Right kidney (tissue), 1 donor: ENCODE measurements at regions not wholly inside any gene's neighbourhood (a gene's known extent, or its start where the extent isn't known, plus 50 kb on each side); places are given as distances from the start of the nearest gene placed in this dataset.
"Not testable (repeated sequence)": the region's sequence is repeated elsewhere in the genome, so short reads cannot be mapped to it uniquely, and the experiment has no call there.

ENCODE experiments used
- DNase-seq: peaks from one replicate; pipeline ENCODE4 v3.0.0-alpha.2; 2016

GRCh38 chr2:33735096-33735495 is 136.0 kb upstream of the FAM98A start:
- no peak for DNase-seq

DNA sequence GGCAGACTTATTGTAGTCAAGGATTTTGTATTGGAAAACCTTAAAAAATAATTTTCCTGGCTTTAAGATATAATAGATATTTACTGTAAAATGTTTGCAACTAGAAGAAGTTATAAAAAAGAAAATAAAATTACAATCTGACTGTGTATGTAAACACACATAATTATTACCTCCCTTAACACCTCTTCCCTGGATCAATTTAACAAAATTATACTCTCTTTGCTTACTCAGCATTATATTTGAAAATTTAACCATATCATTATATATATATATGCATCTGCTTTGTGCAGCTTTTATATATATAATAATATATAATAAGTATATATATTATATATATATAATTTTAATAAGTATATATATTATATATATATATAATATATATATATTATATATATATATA is 131.7 kb upstream of the FAM98A start:
- DNase-seq = no peak

DNA sequence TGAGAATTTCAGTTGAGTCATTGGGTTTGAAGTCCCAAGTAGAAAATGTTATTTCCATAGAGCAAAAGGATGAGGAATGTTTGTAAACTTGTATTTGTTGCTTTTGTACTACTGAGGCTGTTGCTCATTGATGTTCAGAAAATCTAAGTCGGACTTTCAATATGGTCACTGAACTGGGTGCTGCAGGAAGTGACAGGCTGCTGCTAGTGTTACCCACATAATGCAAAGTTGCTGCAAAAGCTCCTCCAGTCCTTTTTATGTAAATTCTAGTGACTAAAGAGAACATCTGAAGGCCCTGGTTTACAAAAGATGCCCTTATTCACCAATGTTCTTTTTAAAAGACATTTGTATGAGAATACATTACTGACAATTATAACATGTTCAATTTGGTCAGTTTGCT is 131.1 kb upstream of the FAM98A start:
- DNase-seq = no peak

DNA sequence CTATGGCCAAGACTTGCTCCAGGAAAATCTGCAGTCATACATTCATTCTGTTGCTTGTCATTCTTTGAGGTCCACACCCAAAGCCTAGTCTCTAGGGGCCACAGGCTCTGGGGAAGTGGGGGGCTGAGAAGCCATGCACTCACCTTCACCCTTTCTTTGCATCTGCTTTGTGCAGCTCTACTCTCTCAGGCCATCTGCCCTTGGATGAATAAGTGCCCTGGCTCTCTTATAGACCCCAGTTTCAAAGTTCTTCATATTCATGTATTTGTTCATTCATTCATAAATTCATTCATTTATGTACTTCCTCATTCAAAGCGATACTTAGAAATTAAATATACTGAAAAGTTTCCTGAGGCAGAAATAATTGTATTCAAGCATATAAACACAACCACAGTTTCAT is 130.3 kb upstream of the FAM98A start:
- no peak for DNase-seq

DNA sequence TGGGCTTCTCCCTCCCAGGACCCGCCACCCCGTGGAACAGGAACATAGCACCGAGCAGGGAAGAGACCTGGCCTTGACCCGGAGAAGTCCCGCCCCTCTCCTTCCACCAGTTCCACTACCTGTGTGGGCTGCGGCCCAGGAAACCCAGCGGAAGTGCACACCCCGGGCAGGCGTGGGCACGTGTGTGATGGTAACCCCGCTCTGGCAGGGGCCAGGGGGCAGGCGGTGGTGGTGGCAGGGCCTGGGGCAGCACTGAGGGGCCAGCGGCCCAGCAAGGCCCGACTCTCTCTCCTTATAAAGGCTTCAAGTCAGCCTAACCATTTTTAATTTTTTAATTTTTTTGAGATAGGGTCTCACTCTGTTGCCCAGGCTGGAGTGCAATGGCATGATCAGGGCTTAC is 129.0 kb upstream of the FAM98A start:
- no peak for DNase-seq

DNA sequence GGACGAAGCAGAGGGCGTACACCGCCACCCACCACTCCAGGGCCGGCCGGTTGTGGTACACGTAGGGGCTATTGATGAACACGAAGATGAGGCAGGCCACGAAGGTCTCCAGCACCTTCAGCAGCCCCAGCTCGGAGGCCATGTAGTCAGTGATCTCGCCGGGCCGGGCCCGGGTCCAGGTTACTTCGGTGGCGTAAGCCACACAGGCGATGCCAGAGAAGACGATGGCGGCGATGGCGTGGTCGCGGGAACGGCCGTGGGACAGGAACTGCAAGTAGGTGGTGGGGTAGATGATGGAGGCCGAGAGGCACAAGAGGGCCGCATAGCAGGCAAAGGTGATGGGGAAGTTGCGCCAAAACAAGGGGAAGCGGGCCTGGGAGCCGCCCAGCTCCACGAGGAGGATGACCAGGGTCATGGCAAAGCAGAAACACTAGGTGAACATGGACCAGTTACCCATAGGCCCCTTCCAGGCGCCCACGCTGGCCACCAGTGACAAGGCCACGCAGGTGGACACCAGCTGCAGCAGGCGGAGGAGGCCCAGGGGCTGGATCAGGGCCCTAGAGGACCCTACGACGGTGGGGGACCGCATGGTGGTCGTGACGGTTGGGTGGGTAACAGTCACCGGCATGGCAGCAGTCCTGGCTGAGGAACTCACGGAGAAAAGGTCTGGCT is 128.4 kb upstream of the FAM98A start:
- DNase-seq = no peak

- DNase-seq = no peak
Measured at GRCh38 chr2:33726415-33726814, 127.3 kb upstream of the FAM98A start.

DNA sequence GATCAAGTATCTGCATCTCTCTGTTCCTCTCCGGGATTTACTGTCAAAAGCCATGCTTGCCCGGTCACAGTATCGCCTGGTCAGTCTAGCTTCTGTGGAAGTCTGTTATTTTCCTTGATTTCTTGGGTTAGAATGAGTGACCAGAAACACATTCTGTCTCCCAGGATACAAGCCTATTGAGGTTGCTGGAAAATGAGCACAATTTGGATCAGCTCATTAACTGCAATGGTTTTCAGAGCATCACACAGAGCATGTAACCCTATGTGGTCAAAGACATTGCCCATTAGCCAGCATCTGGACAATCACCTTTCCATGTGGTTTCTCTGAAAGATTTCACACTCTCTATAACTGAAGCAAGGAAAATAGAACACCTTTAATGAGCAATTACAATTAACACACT is 124.2 kb upstream of the FAM98A start:
- DNase-seq = no peak

DNA sequence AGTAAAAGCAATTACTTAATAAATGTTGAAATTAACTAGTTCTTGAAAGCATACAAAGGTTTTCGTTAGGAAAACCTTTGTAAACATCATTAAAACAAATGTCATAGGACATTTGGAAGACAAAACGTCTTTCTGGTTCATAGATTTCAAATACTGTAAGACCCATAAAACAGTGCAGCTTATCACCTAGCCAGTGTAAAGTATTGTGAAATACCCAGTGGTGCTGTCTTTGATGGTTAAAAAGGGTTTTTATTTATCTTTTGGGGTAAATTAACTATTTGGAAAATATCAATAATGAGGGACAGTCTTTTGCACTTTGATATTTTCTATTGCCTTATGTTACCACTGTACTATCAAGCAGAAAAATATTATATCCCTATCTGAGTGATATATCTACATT is 120.0 kb upstream of the FAM98A start:
- DNase-seq = no peak

- DNase-seq = no peak
Measured at GRCh38 chr2:33712674-33713073, 113.6 kb upstream of the FAM98A start.

DNA sequence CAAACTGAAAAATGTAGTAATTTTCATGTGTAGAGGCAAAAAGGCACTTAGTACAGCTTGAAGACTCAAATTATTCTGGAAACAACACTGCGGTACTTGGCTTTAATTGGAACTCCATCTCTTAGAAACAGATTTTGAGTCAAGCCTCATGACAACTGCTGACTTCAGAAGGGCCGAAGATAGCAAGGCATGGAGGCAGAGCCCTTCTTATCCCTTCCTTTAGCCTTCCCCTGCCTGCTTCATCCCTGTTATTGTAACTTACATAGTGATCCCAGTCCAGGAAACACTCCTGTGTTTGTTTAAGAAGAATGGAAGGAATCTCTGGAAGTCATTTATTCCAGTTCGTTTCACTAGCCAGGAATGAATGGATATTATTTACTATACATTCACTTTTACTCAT is 110.9 kb upstream of the FAM98A start:
- no peak for DNase-seq

- DNase-seq = no peak
Measured at GRCh38 chr2:33707312-33707711, 108.2 kb upstream of the FAM98A start.

DNA sequence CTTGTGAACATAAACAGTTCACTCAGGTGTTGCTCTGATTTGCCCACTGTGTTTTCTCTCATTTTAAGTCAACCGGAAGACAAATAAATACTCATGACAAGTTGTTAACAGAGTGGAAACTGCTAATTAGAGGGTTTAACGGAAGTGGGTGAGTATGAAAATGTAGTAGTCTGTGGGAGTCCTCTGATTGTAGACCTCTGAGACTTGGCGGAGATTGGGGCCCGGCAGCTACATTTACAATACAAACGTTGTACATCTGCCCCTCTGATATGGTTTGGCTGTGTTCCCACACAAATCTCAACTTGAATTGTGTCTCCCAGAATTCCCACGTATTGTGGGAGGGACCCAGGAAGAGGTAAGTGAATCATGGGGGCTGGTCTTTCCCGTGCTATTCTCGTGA is 107.3 kb upstream of the FAM98A start:
- DNase-seq = no peak

DNA sequence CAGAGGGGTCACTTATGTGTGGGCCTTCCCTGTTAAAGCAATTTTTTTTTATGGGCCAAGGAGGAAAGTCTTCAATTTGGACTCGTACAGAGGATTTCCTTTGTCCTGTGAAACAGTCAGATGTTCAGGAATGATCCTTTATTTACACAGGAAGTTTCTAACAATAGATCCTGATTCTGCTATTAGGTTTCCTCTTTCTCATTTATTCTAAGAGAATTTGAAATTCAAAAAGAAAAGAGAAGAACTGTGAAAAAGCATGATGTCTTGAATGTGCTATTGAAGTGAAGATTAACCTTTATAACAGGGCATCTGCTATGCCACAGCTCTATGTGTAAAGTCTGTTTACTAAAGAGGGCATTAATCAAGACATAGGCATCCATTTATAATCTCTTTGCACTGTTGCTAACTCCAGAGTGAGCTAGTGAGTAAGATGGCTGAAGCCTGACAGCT is 105.3 kb upstream of the FAM98A start:
- no peak for DNase-seq

DNA sequence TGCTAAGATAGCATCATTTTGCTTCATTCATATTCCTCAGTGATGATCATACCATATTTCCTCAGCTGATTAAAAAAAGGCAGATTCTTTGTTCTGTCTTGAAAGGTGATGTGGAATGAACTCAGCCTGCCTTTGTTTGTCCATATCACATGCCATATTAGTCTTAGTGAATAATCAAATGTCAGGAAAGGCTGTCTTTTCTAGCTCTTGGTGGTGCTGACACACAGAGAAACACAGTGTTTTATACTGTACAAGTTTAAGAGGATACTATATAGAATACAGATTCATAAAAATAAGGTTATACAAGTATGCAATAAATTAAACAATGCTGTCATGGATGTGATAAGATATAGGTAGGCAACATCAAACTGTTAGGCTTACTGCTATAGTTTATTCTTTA is 97.1 kb upstream of the FAM98A start:
- no peak for DNase-seq

GRCh38 chr2:33694904-33695303 is 95.8 kb upstream of the FAM98A start:
- no peak for DNase-seq

DNA sequence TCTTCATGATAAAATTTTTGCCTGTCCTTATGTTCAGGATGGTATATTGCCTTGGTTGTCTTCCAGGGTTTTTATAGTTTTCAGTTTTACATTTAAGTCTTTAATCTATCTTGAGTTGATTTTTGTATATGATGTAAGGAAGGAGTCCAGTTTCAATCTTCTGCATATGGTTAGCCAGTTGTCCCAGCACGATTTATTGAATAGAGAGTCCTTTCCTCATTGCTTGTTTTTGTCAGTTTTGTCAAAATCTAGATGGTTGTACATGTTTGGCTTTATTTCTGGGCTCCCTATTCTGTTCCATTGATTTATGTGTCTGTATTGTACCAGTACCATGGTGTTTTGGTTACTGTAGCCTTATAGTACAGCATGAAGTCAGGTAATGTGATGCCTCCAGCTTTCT is 91.6 kb upstream of the FAM98A start:
- DNase-seq = not testable (repeated sequence)

DNA sequence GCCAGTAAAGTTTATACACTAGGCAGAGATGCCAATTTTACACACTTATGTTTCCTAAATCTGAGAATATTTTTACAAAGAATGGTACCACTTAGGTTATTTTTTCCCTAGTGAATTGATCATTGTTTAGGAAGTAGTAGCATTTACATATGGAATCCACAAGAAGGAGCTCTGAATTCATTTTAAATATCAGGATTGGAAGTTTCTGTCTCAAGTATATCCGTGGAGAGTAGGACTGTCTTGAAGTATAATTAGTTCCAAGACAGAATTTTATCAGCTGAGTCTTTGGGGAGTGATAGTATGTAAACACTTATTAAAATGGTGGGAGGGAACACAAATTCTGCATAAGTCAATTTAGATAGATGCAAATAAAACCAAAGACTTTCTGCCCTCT is 82.3 kb upstream of the FAM98A start:
- DNase-seq = no peak

DNA sequence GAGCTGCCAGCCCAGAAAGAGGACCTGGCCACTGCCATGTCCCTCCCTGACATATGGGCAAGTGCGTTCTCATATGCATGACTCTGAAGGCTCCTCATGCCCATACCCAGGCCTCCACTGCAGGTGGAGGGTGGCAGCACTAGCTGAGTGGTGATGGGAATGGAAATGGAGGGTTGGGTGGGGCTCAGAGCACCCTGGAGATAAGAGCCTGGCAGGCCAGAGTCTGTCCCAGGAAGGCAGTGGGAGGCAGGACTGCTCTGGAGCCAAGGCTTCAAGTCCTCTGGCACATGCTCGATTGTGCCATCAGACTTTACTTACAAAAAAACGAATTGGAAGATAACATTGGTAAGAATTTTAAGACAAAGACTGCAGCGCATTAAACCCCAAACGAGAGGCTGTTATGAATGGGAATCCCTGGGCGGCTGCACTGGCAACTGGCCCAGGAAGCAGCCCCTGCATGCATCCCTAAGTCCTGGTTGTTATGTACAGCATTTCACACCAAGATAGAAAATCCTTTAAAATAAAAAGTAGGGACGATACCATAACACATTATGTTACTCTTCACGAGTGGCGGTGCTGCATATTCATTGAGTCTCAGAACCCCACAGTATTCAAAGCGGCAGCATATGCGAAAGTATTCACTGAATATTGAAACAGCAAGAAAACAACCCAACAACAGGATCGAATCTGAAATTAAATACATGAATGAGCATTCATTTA is 81.7 kb upstream of the FAM98A start:
- DNase-seq = no peak

DNA sequence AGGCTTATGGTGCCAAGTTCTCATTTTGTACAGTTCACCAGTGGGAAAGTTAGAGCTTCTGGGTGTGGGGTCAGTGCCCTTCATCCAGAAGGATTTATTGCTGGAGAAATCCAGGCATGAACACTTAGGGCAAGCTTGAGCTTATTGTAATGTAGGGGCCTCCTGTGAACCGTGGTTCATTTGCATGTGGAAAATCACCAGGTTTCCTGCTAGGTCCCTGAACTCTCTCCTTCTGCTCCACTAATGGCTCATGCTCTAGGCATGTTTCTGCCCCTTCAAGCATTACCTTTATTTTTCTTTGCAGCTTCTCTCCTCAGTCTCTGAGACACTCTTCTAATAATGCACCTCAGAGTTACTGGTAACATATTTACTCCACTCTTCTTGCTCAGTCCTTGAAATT is 79.3 kb upstream of the FAM98A start:
- no peak for DNase-seq

GRCh38 chr2:33673937-33674336 is 74.8 kb upstream of the FAM98A start:
- DNase-seq = no peak

GRCh38 chr2:33672896-33673295 is 73.8 kb upstream of the FAM98A start:
- no peak for DNase-seq

- DNase-seq = no peak
Measured at GRCh38 chr2:33672389-33672788, 73.3 kb upstream of the FAM98A start.

DNA sequence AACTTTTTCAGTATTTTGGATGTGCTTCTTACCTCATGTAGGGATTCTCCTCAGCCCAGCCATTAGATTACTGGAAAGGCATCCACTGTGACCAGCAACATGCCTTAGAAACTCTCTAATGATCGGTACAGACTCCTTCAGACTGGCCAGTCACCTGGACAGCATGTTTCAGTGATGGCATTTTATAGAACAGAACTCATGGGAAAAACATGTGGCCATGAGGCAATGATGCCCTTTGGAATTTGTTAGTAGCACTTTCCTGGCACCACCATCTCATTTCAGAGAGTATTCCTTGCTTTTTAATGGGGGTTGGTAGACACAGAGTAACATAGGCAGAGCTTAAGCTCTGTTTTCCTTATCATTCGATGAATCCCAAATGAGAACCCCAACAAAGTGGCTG is 72.1 kb upstream of the FAM98A start:
- no peak for DNase-seq
